BE2C (cell line): ENCODE measurements at regions not wholly inside any gene's neighbourhood (a gene's known extent, or its start where the extent isn't known, plus 50 kb on each side); places are given as distances from the start of the nearest gene placed in this dataset.
"Not testable (repeated sequence)": the region's sequence is repeated elsewhere in the genome, so short reads cannot be mapped to it uniquely, and the experiment has no call there.

Source experiments
- DNase-seq: peaks from one replicate; pipeline ENCODE4 v3.0.0-alpha.2; 2020
- H3K27me3 ChIP-seq: fragments of 250-450 bp; sonication (Bioruptor Pico); 2 replicates; pipeline ENCODE4 v1.5.1; 2020; ENCODE audit warnings: mild to moderate bottlenecking
- H3K36me3 ChIP-seq: fragments of 250-450 bp; sonication (Bioruptor Pico); 2 replicates; pipeline ENCODE4 v1.5.1; 2020; ENCODE audit warnings: mild to moderate bottlenecking
- H3K4me1 ChIP-seq: fragments of 250-450 bp; sonication (Bioruptor Pico); 2 replicates; pipeline ENCODE4 v1.5.1; 2020
- H3K4me3 ChIP-seq: 2 replicates; pipeline ENCODE4 v1.5.1; 2011; ENCODE audit warnings: low read depth, low read length
- H3K9me3 ChIP-seq: fragments of 250-450 bp; sonication (Bioruptor Pico); 2 replicates; pipeline ENCODE4 v1.5.1; 2020
- CTCF ChIP-seq: IDR thresholded peaks from 2 replicates; pipeline ENCODE4 v1.5.1; 2012; ENCODE audit warnings: mild to moderate bottlenecking, low read depth, low read length

- H3K27me3 ChIP-seq = peaks cover 12% of the 10 kb centered on the region
- not testable (repeated sequence) for H3K36me3 ChIP-seq, H3K4me3 ChIP-seq, DNase-seq, H3K9me3 ChIP-seq, H3K4me1 ChIP-seq
These were observed 1533.5 kb upstream of the TPTE start for GRCh38 chr21:8987896-8988295.

GRCh38 chr21:8988696-8989095, 1532.7 kb upstream of the TPTE start:
- H3K9me3 ChIP-seq = no peaks in the 10 kb centered on the region
- H3K27me3 ChIP-seq = peaks cover 12% of the 10 kb centered on the region
- no peaks in the 10 kb centered on the region for H3K36me3 ChIP-seq
- H3K4me1 ChIP-seq = no peaks in the 10 kb centered on the region
- no peak for DNase-seq
- TF ChIP-seq CTCF = no peak
- no peak overlapping the region for H3K4me3 ChIP-seq

- Histone ChIP-seq H3K4me3 (no peak overlapping the region), H3K27me3 (peaks cover 12% of the 10 kb centered on the region), H3K9me3 (no peaks in the 10 kb centered on the region), H3K4me1 (no peaks in the 10 kb centered on the region), H3K36me3 (no peaks in the 10 kb centered on the region)
- peak; percentile 64 for DNase-seq
- no peak for TF ChIP-seq CTCF
These were observed 1532.1 kb upstream of the TPTE start for GRCh38 chr21:8989261-8989711.

GRCh38 chr21:8989721-8990325, 1531.6 kb upstream of the TPTE start:
- peaks cover 12% of the 10 kb centered on the region for H3K27me3 ChIP-seq
- no peaks in the 10 kb centered on the region for H3K36me3 ChIP-seq
- H3K4me1 ChIP-seq = no peaks in the 10 kb centered on the region
- peak; percentile 70 for DNase-seq
- H3K9me3 ChIP-seq = no peaks in the 10 kb centered on the region
- TF ChIP-seq CTCF = no peak
- no peak overlapping the region for H3K4me3 ChIP-seq

GRCh38 chr21:8990326-8991087, 1530.9 kb upstream of the TPTE start:
- Histone ChIP-seq H3K4me3 (no peak overlapping the region), H3K36me3 (no peaks in the 10 kb centered on the region), H3K27me3 (peaks cover 12% of the 10 kb centered on the region), H3K4me1 (no peaks in the 10 kb centered on the region), H3K9me3 (no peaks in the 10 kb centered on the region)
- no peak for TF ChIP-seq CTCF
- DNase-seq = peak; percentile 55

- H3K9me3 ChIP-seq = no peaks in the 10 kb centered on the region
- peak; percentile 79 for DNase-seq
- H3K27me3 ChIP-seq = peaks cover 12% of the 10 kb centered on the region
- no peaks in the 10 kb centered on the region for H3K36me3 ChIP-seq
- TF ChIP-seq CTCF = no peak
- no peak overlapping the region for H3K4me3 ChIP-seq
- no peaks in the 10 kb centered on the region for H3K4me1 ChIP-seq
These were observed 1530.1 kb upstream of the TPTE start for GRCh38 chr21:8991088-8991907.
